Ovary (tissue), 3 donors: ENCODE measurements at regions not wholly inside any gene's neighbourhood (a gene's known extent, or its start where the extent isn't known, plus 50 kb on each side); places are given as distances from the start of the nearest gene placed in this dataset.

Experiments
- POLR2A ChIP-seq: fragments of 450-650 bp; IDR thresholded peaks from one replicate; pipeline ENCODE4 v1.6.1; 2017; ENCODE audit warnings: antibody characterized with exemption, mild to moderate bottlenecking, moderate library complexity
- TF ChIP-seq, protein P1 (sequence below), 3 donors: fragments of 450-650 bp in 2 of 3; fragments of 200-600 bp in 1 of 3; IDR thresholded peaks; one replicate each; pipeline versions ENCODE4 v1.5.1 to v1.8.0; 2016 to 2022; ENCODE audit warnings: antibody characterized with exemption in 3 of 3, mild to moderate bottlenecking in 1 of 3
- donor health status: DM: no; HTN: no; CAD: no.

DNA sequence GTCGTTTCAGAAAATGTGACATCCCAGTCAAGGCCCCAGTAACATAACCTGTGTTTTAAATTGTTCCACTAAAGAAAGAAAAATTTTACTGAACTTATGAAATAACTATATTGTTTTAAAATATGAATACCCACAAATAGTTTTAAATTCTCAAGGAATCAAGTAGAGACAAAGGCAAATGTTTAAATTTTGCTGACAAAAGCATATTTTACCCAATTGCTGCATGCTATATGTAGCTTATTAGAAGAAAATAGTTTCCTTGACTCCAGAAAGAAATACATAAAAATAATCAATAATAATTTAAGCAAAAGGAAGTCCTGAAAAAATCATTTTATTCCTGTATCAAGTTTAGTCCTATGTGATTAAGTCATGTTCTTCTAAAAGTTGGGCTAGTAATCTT, 481.3 kb upstream of the ADGRL3 start:
- TF ChIP-seq, protein P1, sequence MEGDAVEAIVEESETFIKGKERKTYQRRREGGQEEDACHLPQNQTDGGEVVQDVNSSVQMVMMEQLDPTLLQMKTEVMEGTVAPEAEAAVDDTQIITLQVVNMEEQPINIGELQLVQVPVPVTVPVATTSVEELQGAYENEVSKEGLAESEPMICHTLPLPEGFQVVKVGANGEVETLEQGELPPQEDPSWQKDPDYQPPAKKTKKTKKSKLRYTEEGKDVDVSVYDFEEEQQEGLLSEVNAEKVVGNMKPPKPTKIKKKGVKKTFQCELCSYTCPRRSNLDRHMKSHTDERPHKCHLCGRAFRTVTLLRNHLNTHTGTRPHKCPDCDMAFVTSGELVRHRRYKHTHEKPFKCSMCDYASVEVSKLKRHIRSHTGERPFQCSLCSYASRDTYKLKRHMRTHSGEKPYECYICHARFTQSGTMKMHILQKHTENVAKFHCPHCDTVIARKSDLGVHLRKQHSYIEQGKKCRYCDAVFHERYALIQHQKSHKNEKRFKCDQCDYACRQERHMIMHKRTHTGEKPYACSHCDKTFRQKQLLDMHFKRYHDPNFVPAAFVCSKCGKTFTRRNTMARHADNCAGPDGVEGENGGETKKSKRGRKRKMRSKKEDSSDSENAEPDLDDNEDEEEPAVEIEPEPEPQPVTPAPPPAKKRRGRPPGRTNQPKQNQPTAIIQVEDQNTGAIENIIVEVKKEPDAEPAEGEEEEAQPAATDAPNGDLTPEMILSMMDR (IDR thresholded peaks at IDR 0.05) = no peak
- TF ChIP-seq POLR2A = no peak
